HEK293T (cell line): ENCODE measurements at regions not wholly inside any gene's neighbourhood (a gene's known extent, or its start where the extent isn't known, plus 50 kb on each side); places are given as distances from the start of the nearest gene placed in this dataset.

Source experiments
- BHLHE40 ChIP-seq: fragments of 450-650 bp; IDR thresholded peaks from 2 replicates; pipeline ENCODE4 v1.6.1; 2016; ENCODE audit warnings: mild to moderate bottlenecking, moderate library complexity, borderline replicate concordance
- HDGF ChIP-seq: fragments of 450-650 bp; IDR thresholded peaks from 2 replicates; pipeline ENCODE4 v1.6.1; 2017; ENCODE audit warnings: antibody characterized with exemption, borderline replicate concordance
- ZNF384 ChIP-seq: fragments of 450-650 bp; IDR thresholded peaks from 2 replicates; pipeline ENCODE4 v1.6.1; 2016
- TF ChIP-seq, protein P1 (sequence below): fragments of 450-650 bp; IDR thresholded peaks from 2 replicates; pipeline ENCODE4 v1.6.1; 2016

DNA sequence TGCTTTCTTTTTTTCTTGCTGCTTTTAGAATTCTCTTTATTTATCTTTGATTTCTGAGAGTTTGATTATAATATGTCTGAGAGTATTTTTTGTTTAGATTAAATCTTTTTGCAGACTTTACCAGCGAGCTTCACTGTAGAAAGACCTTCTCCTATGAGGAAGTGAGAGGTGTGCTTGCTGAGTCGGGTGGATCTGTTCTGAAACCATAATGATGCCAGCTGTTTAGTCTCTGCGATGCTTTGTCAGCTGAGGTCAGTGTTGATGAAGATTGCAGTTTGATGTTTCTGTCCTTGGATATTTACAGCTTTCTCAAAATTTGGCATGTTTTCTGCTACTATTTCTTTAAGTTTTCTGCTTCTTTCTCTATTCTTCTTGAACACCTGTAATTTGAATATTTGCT is 309.1 kb upstream of the SLITRK6 start:
- TF ChIP-seq, protein P1, sequence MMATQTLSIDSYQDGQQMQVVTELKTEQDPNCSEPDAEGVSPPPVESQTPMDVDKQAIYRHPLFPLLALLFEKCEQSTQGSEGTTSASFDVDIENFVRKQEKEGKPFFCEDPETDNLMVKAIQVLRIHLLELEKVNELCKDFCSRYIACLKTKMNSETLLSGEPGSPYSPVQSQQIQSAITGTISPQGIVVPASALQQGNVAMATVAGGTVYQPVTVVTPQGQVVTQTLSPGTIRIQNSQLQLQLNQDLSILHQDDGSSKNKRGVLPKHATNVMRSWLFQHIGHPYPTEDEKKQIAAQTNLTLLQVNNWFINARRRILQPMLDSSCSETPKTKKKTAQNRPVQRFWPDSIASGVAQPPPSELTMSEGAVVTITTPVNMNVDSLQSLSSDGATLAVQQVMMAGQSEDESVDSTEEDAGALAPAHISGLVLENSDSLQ: no peak
- TF ChIP-seq ZNF384 (no peak), BHLHE40 (no peak), HDGF (no peak)
